Large intestine (tissue), 3 donors: ENCODE measurements at regions not wholly inside any gene's neighbourhood (a gene's known extent, or its start where the extent isn't known, plus 50 kb on each side); places are given as distances from the start of the nearest gene placed in this dataset.

Experiments used
- DNase-seq, 2 donors: peaks; one replicate each; pipeline versions ENCODE4 v3.0.0 to v3.0.0-alpha.2; 2013
- H3K27ac ChIP-seq: one replicate; pipeline ENCODE4 v1.5.1; 2013; ENCODE audit warnings: low read length
- H3K27me3 ChIP-seq: 2 replicates; pipeline ENCODE4 v1.6.1; 2013; ENCODE audit warnings: low read length; ENCODE audit not compliant: control insufficient read depth, insufficient read depth
- H3K36me3 ChIP-seq: 2 replicates; pipeline ENCODE4 v1.6.1; 2013; ENCODE audit warnings: low read length; ENCODE audit not compliant: control insufficient read depth, insufficient read depth
- H3K4me1 ChIP-seq: one replicate; pipeline ENCODE4 v1.6.1; 2013; ENCODE audit warnings: low read length; ENCODE audit not compliant: control insufficient read depth, insufficient read depth
- H3K4me3 ChIP-seq: one replicate; pipeline ENCODE4 v1.5.1; 2013; ENCODE audit warnings: low read length
- H3K9me3 ChIP-seq: one replicate; pipeline ENCODE4 v1.6.1; 2013; ENCODE audit warnings: mild to moderate bottlenecking, low read depth, low read length, moderate library complexity; ENCODE audit not compliant: control insufficient read depth
- WGBS: methylation state at CpG from one replicate; pipeline ENCODE4 v1.1.5; 2013; ENCODE audit warnings: low lambda C conversion rate; ENCODE audit not compliant: insufficient coverage; 5-methylcytosine and 5-hydroxymethylcytosine counted together

DNA sequence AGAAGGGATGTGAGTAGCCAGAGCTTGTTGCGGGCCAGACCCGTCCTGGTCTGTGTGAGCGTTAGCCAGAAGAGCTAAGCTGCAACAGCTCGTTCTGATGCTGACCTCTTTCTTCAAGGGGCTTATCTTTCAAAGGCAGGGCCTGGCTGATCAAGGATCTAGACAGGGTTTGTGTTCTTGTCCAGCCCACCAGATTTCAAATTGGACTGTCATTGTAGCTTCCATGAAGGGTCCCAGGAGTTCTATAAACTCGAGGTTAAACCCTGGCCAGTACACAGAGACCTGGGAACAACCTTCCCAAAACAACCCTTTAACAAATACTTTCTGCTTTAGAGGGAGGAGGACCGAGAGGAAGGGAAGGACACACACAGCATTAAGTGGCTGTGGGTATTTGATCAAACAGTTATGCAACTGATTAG, 153.0 kb upstream of the TUT7 start:
- no CpG with 5 or more reads among the region's 6 CpGs for WGBS
- no peaks in the 10 kb centered on the region for H3K9me3 ChIP-seq
- no peak for DNase-seq
- no peaks in the 10 kb centered on the region for H3K4me1 ChIP-seq
- no peaks in the 10 kb centered on the region for H3K36me3 ChIP-seq
- H3K27ac ChIP-seq = no peak overlapping the region
- H3K4me3 ChIP-seq = no peak overlapping the region
- no peaks in the 10 kb centered on the region for H3K27me3 ChIP-seq

DNA sequence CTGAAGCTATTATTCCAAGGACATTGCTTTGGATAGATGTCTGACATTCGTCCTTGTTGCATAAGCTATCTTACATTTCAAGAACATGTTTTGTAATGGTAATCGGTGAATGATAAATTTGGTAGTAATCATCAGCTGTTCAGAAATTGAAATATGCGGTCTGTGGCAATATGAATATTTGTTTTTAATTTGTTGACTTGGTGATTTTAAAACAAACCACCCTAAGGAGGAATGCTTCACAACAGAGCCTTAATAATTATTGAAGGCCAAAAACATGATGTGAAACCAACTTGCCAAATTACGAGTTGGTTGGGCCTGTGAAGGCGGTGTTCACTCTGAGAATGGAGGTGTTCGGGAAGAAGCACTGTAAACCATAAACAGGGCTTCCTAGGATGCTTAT, 149.7 kb upstream of the TUT7 start:
- H3K4me1 ChIP-seq = no peaks in the 10 kb centered on the region
- WGBS = 83% methylated on average over 1 of the region's 6 CpGs
- H3K27me3 ChIP-seq = no peaks in the 10 kb centered on the region
- DNase-seq = no peak
- no peaks in the 10 kb centered on the region for H3K9me3 ChIP-seq
- no peaks in the 10 kb centered on the region for H3K36me3 ChIP-seq
- no peak overlapping the region for H3K27ac ChIP-seq
- H3K4me3 ChIP-seq = no peak overlapping the region

DNA sequence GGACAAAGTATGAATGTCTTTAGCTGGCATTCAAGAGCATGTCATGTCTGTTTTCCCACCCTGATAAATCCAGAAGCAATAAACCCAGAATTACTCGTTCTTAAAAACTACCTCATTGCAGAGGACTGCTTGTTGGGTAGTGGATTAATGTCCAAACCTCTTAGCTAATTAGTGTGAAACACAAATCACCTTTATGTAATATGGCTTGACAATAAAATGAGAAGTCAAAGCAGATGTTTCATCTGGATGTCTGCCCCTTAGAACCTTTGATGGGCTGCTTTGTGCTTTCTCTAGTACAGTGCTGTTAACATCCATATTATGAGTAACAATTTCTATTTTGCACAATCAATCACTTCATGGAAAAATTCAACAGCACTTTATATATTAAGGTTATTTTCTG, 149.1 kb upstream of the TUT7 start:
- no peaks in the 10 kb centered on the region for H3K9me3 ChIP-seq
- no CpG with 5 or more reads among the region's 1 CpG for WGBS
- no peak overlapping the region for H3K4me3 ChIP-seq
- H3K4me1 ChIP-seq = no peaks in the 10 kb centered on the region
- H3K36me3 ChIP-seq = no peaks in the 10 kb centered on the region
- H3K27ac ChIP-seq = no peak overlapping the region
- no peak for DNase-seq
- no peaks in the 10 kb centered on the region for H3K27me3 ChIP-seq

DNA sequence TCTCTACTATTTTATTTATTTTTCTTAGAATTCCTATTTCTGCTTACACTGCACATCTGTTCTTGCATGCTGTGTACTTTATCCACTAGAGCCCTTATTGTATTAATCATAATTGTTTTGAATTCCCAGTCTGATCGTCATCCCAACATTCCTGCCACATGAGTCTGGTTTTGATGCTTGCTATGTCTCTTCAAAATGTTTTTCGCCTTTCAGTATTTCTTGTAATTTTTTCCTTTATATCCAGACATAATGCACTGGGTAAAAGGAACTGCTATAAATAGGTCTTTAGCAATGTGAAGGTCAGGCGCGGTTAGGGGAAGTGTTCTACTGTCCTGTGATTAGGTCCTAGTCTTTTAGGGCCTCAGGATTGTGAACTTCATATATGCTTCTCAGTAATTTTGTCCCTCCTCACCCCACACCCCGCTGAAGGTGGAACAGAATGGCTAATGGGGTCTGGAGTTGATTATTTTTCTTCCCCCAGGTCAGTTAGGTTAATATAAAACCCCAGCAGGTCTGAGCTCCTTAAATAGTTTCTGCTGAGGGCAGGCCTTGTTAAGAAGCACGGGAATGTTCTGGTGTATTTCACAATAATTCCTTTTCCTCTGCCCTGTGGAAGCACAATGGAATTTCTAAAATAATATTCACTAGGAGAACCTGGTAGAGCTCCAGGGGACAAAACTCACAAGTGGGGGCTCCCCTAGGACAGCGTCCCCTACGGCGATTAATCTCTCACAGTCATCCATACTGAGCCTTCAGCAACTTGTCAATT, 146.6 kb upstream of the TUT7 start:
- WGBS = no CpG with 5 or more reads among the region's 9 CpGs
- H3K4me1 ChIP-seq = no peaks in the 10 kb centered on the region
- H3K27me3 ChIP-seq = no peaks in the 10 kb centered on the region
- no peaks in the 10 kb centered on the region for H3K9me3 ChIP-seq
- DNase-seq = no peak
- H3K36me3 ChIP-seq = no peaks in the 10 kb centered on the region
- H3K27ac ChIP-seq = no peak overlapping the region
- no peak overlapping the region for H3K4me3 ChIP-seq

DNA sequence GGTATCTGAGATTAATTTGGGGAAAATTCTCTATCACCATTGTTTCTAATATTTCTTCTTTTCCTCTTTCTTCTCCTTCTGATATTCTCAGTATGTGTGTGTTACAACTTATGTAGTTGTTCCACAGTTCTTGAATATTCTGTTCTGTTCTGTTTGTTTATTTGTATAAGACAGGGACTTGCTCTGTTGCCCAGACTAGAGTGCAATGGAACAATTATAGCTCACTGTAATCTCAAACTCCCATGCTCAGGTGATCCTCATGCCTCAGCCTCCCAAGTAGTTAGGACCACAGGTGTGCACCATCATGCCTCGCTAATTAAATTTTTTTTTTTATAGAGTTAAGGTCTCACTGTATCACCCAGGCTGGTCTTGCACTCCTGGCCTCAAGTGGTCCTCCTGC, 145.8 kb upstream of the TUT7 start:
- no peak overlapping the region for H3K27ac ChIP-seq
- no peaks in the 10 kb centered on the region for H3K27me3 ChIP-seq
- no peaks in the 10 kb centered on the region for H3K9me3 ChIP-seq
- no peaks in the 10 kb centered on the region for H3K4me1 ChIP-seq
- no CpG with 5 or more reads among the region's 1 CpG for WGBS
- H3K4me3 ChIP-seq = no peak overlapping the region
- H3K36me3 ChIP-seq = no peaks in the 10 kb centered on the region
- no peak for DNase-seq

DNA sequence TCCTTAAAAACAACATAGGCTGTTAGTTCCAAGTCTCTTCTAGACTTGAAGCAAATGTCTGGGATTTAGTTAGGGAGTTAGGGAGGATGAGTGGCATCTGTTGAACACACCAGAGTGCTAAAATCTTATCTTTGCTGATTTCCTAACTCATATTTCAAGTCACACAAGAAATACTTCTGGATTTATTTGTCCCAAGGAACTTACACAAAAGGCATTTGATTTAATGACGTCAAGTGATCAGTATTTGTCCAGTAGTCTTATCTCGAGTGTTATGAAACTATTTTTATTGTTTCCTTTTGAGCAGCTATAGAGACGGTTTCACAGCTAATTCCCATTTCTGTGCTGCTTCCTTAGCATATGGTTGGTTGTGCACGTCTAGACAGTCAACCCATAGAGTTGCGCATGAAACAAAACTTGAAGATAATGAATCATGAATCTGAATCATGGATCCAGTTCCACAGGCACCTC, 140.5 kb upstream of the TUT7 start:
- no CpG with 5 or more reads among the region's 5 CpGs for WGBS
- no peaks in the 10 kb centered on the region for H3K36me3 ChIP-seq
- H3K4me1 ChIP-seq = no peaks in the 10 kb centered on the region
- DNase-seq = no peak
- H3K27ac ChIP-seq = no peak overlapping the region
- H3K27me3 ChIP-seq = peaks cover 4% of the 10 kb centered on the region
- H3K4me3 ChIP-seq = no peak overlapping the region
- H3K9me3 ChIP-seq = no peaks in the 10 kb centered on the region

DNA sequence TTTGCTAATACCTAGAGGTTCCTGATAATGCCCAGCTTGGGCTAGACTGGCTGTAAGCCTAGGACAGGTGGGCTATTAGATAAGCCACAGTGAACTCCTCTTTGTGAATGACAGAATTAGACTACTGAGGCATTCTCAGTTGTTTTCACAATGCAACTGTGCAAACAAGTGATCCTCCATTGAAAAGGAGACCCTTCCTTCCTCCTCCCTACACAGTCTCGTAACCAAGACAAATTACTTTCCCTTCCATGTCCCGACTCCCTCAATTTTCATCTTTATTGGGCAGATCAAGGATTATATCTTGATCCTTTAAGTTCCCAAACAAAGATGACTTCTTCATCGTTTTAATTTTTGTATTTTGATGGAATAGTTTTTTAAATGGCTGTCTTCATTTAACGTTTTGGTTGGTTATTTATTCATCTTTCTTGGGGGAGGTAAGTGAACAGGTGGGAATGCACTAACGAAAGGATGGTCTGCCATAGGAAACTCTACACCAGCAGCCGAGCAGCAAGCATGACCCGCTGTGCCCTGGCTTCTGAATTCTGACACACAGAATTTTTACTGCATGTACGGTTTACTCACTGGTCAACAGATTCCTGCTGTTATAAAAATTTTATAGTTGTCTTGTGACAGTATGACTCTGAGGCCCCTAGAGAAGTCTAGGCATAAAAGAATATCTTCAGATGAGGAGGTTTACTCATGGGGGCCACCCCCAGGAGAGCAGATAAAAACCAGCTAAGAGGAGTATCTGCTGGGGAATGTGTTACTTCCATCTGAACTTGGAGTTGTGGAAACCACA, 137.5 kb upstream of the TUT7 start:
- 75% methylated on average over 4 of the region's 8 CpGs for WGBS

DNA sequence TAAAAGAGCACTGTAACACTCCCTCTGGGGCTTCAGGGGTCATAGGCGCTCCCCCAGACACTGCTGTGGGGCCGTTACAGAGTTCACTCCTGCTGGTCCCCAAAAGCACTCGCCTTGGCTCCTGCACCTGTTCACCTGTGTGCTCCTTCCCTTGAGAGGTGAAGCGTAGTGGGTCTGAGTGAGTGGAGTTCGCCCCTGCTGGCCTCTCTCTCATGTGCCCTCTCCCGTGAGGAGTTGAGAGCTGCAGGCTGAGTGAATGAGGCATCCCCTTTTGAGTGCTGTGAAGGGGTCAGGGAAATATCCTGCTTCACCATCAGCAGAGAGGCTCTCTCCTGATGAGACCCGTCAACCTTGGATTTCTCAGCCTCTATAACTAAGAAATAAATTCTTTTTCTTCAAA, 134.6 kb upstream of the TUT7 start:
- H3K4me3 ChIP-seq = no peak overlapping the region
- WGBS = no CpG with 5 or more reads among the region's 7 CpGs
- no peaks in the 10 kb centered on the region for H3K9me3 ChIP-seq
- H3K4me1 ChIP-seq = no peaks in the 10 kb centered on the region
- no peak overlapping the region for H3K27ac ChIP-seq
- peaks cover 7% of the 10 kb centered on the region for H3K27me3 ChIP-seq
- H3K36me3 ChIP-seq = no peaks in the 10 kb centered on the region
- DNase-seq = no peak

More for the DNA sequence above, 137.5 kb upstream of the TUT7 start:
- Histone ChIP-seq H3K27ac (no peak overlapping the region), H3K4me1 (no peaks in the 10 kb centered on the region), H3K36me3 (no peaks in the 10 kb centered on the region), H3K4me3 (no peak overlapping the region), H3K9me3 (no peaks in the 10 kb centered on the region), H3K27me3 (peaks cover 7% of the 10 kb centered on the region)
- no peak for DNase-seq

DNA sequence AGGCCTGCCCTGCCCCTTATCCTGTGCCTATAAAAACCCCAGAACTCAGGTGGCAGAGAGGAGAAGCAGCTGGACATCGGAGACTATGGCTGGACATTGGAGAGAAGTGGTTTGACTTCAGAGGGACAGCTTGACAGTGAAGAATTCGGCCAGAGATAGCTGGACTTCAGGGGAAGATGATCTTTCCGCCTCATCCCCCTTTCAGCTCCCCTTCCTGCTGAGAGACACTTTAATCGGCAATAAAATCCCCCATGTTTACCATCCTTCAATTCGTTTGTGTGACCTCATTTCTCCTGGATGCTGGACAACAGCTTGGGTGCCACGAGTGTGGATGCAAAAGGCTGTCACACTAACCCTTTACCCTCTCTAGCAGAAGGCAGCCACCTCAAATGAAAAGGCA, 134.1 kb upstream of the TUT7 start:
- H3K4me1 ChIP-seq = no peaks in the 10 kb centered on the region
- peaks cover 7% of the 10 kb centered on the region for H3K27me3 ChIP-seq
- no peaks in the 10 kb centered on the region for H3K9me3 ChIP-seq
- H3K27ac ChIP-seq = no peak overlapping the region
- no CpG with 5 or more reads among the region's 6 CpGs for WGBS
- DNase-seq = no peak
- H3K36me3 ChIP-seq = no peaks in the 10 kb centered on the region
- H3K4me3 ChIP-seq = no peak overlapping the region

DNA sequence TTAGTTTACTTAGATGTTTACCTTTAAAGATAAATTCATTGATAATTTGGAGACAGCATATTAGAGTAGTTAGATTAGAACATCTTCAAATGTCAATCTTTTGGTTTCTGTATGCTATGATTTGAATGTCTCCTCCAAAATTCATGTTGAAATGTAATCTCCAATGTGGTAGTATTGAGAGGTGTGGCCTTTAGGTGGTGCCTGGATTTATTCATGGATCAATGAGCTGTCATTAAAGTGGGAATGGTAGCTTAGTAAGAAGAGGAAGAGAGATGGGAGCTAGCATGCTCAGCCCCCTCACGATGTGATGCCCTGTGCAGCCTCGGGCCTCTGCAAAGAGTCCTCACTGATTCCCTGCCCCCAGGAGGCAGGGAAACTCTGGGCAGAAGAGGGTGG, 133.6 kb upstream of the TUT7 start:
- Histone ChIP-seq H3K27me3 (peaks cover 7% of the 10 kb centered on the region), H3K36me3 (no peaks in the 10 kb centered on the region), H3K4me1 (no peaks in the 10 kb centered on the region), H3K4me3 (no peak overlapping the region), H3K27ac (no peak overlapping the region), H3K9me3 (no peaks in the 10 kb centered on the region)
- no peak for DNase-seq
- no CpG with 5 or more reads among the region's 2 CpGs for WGBS
